Activated gamma-delta T cell treated with Interleukin-2 at 50 U/mL for 16 hours (primary cell): ENCODE measurements at regions not wholly inside any gene's neighbourhood (a gene's known extent, or its start where the extent isn't known, plus 50 kb on each side); places are given as distances from the start of the nearest gene placed in this dataset.
"Not testable (repeated sequence)": the region's sequence is repeated elsewhere in the genome, so short reads cannot be mapped to it uniquely, and the experiment has no call there.

ENCODE experiments used
- DNase-seq: peaks from one replicate; pipeline ENCODE4 v3.0.0-alpha.2; 2020

DNA sequence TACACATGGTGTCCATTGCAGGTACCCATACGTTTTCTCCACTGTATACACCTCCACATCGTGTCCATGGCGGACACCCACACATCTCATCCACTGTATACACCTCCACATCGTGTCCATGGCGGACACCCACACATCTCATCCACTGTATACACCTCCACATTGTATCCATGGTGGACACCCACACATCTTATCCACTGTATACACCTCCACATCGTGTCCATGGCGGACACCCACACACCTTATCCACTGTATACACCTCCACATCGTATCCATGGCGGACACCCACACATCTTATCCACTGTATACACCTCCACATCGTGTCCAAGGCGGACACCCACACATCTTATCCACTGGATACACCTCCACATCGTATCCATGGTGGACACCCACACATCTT lies 50.4 kb upstream of the TTC34 start:
- DNase-seq = not testable (repeated sequence)

DNA sequence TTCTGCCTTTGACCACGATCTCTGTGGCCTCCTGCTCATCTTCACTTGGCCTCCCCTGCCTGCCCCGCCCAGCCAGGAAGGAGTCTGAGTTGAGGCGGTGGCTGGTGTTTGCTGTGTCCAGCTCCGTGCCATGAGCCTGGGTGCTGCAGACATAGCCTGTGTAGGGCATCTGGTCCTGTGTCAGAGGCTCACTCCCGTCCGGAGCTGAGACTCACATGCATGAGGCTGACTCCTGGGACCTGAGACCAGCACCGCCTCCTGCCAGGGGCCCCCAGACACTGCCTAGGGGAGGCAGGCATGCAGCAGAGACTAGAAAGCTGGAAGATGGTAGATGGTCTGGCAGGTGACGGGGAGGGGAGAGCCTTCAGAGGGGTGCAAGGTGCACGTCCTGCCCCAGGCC lies 52.2 kb upstream of the TTC34 start:
- no peak for DNase-seq

DNA sequence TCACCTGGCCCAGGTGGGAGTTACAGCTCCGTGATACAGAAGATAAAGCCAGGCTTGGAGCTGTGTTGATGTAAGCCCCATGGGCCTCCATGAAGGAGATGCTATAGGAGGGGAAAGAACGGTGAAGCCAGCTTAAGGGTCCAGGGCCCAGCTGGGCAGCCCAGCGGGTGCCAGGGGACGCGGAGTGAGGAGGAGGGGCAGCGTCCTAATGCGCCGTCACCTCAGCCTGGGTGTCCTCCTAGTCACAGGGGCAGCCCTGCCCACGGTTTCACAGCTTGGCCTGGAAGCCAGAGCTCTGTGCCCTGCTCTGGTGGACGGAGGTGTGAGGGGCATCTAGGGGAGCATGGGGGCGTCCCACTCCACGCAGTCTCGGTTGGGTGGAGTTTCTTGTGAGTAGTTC lies 52.7 kb upstream of the TTC34 start:
- no peak for DNase-seq

DNA sequence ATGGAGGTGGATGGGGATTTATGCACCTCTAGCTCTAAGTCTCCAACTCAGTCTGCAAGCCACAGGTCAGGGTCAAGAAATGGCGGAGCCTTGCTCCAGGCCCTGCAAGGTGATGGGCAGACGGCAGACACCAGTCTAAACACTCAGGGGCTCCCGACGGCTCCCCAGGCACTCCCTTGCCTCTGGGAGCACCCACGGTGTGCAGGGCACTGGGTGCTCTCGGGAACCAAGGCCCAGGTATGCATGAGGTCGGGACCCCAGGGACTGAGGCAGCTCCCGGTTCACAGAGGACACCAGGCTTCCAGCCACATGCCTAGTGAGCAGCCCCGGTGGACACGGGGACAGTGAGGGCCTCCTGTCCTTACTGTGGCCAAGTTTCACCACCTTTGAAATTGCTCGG lies 53.1 kb upstream of the TTC34 start:
- no peak for DNase-seq

DNA sequence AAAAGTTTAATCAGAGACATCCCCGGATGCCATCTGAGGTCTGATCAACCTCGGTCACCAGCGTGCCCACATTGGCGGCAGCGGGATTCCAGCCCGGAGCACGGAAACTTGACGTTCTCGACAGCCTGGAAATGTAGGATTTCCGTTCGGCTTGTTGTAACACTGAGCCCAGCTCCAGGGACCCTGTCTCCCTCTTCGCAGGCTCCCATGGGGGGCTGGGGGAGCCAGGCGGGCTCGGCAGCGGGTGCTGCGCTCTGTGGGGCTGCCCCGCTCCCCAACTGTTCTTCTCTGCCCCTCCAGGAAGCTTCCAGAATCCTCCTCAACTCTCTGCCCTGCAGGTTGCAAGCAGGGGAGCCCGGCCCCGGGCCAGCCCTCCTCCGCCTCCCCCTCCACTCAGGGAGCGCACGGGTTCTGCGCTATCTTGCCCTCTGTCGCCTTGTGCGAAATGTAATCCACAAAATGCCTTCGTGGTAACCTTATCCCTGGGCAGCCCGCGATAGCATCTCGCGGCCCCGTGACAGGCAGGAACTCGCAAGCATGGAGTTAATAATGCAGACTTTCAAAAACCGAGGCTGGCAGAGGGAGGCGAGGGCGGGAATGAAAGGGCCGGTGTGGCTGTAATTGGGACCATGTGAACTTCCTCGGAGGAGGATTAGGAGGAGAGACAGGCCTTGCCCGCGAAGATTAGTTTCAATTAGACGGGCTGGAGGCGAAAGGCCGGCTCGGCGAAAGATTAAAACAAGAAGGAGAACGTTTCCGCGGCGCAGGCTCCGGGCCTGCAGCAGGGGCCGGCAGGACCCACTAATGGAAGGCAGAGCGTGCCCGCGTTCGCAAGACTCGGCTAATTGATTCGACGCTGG lies 53.9 kb upstream of the TTC34 start:
- no peak for DNase-seq

DNA sequence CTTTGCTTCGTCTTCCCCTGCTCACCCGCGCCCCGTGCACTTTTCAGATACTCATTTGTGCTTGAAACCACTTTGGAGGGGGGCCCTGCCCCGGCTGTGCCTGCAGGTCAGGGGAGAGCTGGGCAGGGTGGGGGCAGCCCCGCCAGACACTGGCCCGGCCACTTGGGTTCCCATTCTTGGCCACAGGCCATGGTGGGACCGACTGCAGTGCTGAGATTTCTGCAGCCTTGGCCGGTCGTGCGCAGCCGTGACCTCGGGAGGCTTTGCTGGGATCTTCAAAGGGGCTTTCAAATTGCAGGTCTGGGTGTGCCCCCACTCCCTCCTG lies 54.5 kb upstream of the TTC34 start:
- DNase-seq = no peak

DNA sequence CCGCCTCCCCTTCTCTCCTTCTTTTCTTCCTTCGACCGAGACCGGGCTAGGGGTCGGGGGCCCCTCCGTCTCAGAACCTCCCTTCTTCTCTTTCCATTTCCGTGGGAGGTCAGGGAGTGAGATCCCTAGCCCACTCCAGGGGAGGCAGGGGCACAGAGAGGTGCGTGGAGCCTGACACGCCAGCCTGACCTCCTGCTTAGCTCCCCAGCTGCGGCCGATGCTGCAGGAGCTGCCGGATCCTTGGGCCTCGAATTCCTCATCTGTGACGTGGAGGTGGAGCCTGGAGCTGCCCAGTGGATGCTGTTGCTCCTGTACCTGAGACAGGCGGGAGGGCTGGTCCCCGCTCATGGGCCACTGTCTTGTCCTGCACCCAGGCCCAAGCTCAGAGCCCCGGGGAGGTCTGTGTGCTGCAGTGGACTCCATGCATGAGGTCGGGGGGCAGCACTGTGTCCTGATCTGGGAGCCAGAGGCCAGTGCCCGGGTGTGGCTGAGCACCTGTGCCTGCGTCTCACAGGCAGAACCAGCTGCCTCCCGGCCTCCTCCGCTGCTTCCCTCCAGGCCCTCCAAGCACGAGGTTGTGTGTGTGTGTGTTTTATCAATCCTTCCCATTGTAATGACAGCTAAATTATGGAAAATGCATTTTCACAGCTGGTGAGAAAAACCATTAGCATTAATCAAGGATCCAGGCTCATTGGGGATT lies 55.3 kb upstream of the TTC34 start:
- no peak for DNase-seq

DNA sequence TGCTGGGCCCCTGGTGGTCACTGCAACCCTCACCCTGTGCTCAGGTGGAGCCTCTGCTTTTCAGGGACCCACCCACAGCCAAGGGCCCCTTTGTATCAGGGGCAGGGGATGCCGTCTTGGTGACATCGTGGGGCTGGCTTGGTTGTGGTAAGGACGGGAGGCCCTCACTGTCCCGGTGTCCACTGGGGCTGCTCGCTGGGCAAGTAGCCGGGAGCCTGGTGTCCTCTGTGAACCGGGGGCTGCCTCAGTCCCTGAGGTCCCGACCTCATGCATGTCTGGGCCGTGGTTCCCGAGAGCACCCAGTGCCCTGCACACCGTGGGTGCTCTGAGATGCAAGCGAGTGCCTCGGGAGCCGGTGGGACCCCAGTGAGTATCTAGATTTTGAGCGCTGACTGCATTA lies 56.0 kb upstream of the TTC34 start:
- DNase-seq = no peak

DNA sequence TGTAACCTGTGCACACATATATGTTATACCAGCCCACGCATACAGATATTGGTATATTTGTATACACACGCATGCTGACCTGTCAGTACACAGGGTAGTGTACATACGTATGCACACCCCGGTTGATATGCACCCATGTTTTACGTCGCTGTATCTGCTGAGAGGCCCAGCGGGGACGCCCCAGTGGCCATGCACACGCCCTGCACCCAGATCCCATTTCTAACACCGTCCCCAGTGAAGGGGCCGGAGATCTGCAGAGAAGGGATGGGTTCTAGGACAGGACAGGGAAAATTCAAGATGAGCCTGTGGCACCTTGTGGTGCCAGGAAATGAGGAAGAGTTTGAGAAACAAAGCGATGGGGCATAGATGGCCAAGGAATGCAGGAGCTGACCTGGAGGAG lies 57.2 kb upstream of the TTC34 start:
- no peak for DNase-seq

DNA sequence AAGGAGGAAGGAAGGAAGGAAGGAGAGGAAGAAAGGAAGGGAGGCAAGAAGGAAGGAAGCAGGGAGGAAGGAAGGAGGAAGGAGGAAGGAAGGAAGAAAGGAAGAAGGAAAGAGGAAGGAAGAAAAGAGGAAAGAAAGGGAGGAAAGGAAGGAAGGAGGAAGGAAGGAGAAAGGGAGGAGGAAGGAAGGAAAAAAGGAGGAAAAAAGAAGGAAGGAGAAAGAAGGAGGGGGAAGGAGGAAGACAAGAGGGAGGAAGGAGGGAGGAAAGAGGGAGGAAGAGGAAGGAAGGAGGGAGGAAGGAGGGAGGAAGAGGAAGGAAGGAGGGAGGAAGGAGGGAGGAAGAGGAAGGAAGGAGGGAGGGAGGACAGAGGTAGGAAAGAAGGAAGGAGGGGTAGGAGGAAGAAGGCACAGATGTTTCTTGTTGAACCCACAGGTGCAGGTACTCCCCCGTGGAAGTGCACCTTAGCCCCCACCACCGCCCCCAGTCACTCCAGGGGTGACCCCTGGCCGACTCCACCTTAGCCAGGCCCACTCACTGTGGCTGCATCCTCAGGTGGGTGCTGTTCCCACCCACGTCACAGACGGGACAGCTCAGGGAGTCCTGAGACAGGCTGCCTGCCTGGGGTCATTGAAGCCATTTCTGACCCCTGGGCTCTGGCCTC lies 57.9 kb upstream of the TTC34 start:
- no peak for DNase-seq

DNA sequence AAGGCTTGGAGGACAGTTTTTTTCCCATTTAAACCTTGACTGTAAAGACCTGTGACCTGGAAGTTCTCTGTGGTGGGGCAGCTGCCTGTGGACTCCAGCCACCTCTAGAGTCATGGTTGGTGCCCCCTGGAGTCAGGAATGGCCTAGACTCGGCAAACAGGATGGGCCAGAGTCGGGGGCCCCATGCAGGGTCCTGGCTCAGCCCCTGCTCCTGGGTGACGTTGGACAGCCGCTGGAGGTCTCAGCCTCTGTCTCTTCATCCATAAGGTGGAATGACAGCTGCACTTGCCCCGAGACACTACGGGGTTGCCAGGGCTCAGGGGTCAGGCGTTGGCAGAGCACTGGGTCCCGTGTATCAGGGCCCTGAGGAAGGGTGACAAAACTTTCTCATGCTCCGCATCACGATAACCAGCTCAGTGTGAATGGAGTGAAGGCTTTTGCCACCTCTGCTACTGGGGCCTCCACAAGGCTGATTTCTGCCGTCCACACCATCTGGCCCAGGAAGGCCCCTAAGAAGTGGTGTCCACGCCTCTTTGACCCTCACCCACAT lies 58.5 kb upstream of the TTC34 start:
- no peak for DNase-seq

DNA sequence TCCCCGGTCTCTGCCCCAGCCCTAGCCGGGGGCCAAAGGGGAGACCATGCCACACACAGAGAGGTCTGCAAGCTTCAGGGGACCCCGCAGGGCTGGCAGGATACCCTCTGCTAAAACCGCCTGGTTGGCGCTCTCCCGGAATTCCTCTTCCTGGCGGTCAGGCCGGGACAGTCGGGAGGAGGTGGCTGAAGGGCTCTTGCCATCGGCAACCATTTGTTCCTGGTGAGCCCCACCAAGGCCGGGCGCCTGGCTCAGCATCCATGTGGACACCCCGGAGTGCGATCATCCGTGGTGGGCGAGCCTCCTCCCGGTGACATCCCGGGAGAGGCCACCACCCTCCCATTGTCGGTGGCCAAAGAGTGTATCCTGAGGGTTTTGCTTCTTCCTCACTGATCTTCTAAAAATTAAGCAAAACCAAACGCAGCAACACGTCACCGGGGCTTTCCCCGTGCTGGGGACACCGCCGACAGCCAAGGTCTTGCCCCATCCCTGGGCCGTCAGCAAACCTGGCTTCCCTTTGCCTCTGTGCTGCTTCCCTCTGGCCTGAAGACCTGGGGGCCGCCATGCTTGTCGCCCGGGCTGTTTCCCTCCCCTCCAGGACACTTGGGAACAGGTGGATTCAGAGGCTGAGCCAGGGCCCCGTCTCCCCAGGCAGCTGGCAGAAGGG lies 59.1 kb upstream of the TTC34 start:
- DNase-seq = no peak

DNA sequence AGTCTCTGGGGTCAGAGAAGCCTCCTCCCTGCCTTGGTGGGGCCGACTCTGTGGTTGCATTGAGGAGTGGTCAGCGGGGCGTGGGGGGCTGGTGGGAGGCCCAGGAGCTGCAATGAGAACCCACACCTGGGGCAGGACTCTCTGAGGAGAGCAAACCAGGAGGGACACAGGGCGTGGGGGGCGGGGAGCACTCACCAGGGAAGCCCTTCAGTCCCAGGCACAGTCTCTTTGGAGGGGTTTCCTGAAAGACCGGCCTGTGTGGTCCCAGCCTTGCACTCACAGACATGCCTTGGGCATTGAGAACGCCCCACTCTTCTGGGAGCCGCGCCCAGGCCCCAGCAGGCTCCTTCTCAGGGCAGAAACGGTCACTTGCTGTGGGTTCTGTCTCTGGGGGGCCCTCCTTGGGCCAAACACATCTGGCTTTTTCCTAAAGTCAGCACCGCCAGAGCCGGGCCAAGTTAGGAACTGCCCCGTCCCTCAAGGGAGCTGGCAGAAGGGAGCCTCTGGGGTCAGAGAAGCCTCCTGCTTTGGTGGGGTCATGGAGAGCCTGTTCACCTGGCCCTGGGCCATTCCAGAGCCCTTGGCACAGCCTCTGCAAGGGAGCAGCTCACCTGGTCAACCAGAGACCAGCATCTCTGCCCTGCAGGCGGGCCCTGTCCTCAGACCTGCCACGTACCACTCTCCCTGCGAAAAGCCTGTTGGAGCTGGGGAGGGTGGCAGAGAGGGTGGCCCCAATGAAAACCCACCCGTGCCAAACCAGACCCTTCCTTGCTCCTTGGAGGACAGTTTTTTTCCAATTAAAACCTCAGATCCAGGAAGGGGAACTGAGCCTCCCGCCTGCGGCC lies 59.9 kb upstream of the TTC34 start:
- DNase-seq = no peak

DNA sequence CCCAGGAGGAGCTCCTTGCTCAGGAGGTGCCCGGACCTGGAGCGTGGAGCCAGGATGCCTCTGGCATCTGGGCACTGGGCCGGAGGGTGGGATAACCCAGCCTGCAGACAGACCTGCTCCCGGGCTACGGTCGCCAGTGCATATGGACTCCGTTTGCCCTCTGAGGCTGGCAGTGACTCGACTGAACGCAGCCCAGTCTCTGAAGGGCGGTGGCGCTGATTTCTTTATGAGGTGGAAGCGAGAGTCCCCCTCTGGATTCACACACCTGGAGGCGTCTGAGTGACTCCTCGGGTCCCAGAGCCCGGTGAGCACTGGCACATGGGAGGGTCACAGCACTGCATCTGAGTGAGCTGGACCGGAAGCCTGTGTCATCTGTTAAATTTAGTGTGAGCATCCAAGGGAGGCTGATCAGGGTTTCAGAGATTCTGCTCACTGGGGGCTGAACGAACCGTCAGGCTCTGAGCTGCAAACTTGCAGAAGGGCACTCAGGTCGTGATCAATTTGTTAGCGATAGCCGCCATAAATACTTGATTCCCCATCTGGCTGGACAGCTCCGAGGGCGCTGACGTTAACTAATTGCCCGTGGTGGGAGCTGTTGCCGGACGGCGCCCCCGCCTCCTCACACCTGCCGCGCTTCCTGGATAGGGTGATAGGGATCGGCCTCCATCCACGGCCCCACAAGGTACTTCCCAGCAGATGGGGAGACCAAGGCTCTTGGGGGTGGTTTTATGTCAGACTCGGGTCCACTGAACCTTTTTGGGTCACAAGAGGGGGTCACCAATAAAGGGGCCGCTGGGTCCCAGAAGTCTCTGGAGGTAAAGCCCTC lies 60.7 kb upstream of the TTC34 start:
- no peak for DNase-seq

DNA sequence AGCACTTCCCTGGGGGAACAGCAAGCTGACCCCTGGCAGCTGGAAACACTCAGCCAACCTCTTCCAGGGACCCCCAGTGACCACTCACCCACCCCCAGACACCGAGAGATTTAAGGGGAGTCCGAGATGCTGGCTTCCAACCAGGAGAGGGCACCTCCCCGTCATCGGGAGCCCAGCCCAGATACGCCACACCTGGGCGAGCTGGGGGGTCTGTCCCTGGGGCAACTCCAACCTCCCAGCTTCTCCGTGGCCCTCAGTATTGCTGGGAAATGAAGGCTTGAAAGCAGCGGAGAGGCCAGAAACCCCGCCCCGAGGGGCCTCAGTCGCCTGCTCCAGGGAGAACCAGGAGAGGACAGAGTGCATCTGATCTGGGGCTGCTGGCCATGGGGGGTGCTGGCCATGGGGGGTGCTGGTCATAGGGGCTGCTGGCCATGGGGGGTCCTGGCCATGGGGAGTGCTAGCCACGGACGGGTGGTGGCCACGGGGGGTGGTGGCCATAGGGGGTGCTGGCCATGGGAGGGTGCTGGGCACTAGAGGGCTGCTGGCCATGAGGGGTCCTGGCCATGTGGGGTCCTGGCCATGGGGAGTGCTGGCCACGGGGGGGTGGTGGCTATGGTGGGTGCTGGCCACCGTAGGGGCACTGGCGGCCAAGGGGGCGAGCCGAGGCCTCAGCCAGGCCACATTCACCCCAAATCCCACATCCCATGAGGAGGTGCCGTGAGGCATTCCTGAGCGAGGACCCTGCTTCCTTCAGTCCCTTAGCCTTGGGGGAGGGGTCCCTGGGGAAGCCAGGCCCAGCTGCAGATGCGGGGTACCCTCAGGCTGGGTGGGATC lies 61.5 kb upstream of the TTC34 start:
- no peak for DNase-seq

DNA sequence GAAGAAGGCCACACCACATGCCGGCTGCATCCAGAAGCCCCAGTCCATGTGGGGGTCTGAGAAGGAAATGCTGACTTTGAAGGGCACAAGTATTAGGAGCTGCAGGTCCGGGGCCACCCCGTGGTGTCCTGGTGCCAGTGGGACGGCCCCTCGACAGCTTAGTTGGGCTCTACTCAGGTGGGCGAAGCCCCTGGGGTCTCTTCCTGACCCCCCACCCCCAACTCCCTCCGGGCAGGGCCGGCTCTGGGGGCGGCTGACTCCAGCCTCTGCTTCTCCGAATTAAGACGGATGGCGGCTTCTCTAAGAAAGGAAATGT lies 62.1 kb upstream of the TTC34 start:
- no peak for DNase-seq

DNA sequence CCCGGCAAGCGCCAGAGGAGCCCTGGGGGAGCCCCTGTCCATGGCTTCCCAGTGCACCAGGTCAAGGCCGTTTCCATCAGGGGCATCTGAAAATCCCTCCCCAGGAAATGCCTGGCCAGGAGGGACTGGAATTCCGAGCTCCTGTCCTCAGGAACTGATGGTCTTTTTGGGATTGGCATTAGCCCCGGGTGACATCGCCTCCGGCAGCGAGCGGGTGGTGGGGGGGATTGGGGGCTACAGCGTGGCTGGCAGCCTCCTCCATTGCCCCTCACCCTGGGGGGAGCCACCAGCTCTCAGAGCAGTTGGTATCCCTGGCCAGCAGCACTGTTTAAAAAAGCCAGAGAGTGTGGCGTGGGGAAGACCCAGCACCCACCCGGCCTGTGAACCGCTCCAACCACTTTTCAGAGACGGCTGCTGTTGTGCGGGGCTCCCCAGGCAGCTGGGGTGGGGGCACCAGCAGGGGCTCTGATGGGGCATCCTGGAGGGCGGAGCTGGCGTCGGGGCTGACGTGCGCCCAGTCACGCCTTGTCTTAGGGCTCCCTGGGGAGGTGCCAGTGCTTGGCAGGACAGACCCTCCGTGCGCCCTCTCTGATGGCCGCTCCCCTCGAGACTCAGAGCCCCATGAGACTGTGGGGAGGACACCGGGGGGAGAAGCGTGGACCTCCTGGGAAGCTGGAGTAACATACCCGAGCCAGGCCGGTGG lies 62.9 kb upstream of the TTC34 start:
- DNase-seq = no peak

DNA sequence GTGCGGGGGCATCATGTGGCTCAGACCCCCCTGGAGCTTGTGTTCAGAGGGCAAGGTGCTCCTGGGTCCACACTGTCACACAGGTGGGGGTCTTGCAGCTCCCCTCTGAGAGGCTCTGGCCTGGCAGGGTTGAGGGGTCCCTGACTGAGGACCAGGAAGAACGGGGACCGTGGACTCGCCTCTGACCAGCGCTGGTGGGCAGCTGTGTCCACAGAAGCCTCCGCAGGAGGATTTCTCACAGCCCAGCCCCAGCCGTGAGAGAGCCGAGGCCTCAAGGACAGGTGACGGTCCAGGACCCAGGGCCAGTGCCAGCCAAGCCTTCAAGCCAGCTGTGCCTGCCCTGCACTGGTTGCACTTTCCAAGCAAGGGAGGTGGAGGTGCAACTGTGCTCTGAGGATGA lies 63.5 kb upstream of the TTC34 start:
- DNase-seq = no peak

DNA sequence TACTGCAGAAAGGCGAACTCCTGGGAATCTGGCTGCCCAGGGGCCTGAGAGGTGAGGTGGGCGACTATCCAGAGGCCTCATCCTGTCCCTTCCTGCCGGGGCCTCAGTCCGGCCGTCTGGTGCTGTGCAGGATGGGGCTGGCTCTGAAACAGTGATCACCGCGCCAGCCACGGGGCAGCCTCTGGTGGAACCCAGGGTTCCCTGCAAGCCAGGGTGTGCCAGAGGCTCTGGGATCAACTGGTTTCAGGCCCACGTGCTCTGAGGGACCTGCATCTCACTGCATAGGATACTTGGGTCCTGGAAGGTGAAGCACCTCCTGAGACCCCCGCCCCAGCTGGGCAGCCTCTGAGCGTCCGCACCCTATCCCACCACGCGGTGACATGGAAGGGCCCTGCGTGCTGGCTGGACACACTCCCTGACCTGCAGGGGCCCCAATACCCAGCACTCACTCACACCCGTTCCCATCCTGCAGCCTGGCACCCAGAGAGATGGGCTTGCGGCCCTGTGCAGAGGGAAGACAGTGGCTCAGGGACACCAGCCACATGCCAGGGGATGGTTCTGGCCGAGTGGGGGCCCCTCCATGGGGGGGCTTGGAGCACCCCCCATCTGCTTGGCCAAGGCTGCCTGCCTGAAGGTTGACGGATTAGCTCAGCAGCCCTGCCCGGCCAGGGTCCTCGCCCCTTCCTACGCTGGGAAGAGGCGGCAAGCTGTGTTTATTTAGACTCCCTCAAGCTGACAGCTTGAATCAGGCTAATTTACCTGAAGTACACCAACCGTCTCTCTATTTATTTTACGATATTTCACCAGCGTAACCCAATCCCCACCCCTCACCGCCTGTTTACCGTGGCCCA lies 64.3 kb upstream of the TTC34 start:
- DNase-seq = no peak
